ENCODE measurements at regions not wholly inside any gene's neighbourhood (a gene's known extent, or its start where the extent isn't known, plus 50 kb on each side); places are given as distances from the start of the nearest gene placed in this dataset.
"Not testable (repeated sequence)": the region's sequence is repeated elsewhere in the genome, so short reads cannot be mapped to it uniquely, and the experiment has no call there.

GRCh38 chr12:97656548-97656947, 193.9 kb downstream of the RMST start:
- not testable (repeated sequence) for TF ChIP-seq CTCF (IDR thresholded peaks at IDR 0.05); EZH2 (IDR thresholded peaks at IDR 0.05; ENCODE audit: borderline replicate concordance, insufficient read depth, low read depth, low read length, poor library complexity, severe bottlenecking)
